ENCODE measurements at regions not wholly inside any gene's neighbourhood (a gene's known extent, or its start where the extent isn't known, plus 50 kb on each side); places are given as distances from the start of the nearest gene placed in this dataset.

GRCh38 chr2:140057928-140058327 lies 1277.7 kb upstream of the NXPH2 start:
- DNase-seq (ENCODE audit: low spot score, unreplicated experiment) = no peak
- Mint-ChIP-seq H3K4me3 (ENCODE audit: low read depth) (no peak overlapping the region), H3K9me3 (ENCODE audit: low read depth) (no peaks in the 10 kb centered on the region), H3K27ac (no peak overlapping the region), H3K36me3 (ENCODE audit: insufficient read depth) (no peaks in the 10 kb centered on the region), H3K27me3 (no peaks in the 10 kb centered on the region), H3K4me1 (ENCODE audit: low read depth) (no peaks in the 10 kb centered on the region)
- TF ChIP-seq CTCF (IDR thresholded peaks at IDR 0.05; ENCODE audit: unreplicated experiment) = no peak

GRCh38 chr2:140041811-140042210 lies 1261.6 kb upstream of the NXPH2 start:
- TF ChIP-seq CTCF (IDR thresholded peaks at IDR 0.05; ENCODE audit: unreplicated experiment) = no peak
- Mint-ChIP-seq H3K36me3 (ENCODE audit: insufficient read depth) (no peaks in the 10 kb centered on the region), H3K4me1 (ENCODE audit: low read depth) (peaks cover 1% of the 10 kb centered on the region), H3K9me3 (ENCODE audit: low read depth) (peaks cover 18% of the 10 kb centered on the region), H3K27me3 (no peaks in the 10 kb centered on the region), H3K4me3 (ENCODE audit: low read depth) (no peak overlapping the region), H3K27ac (no peak overlapping the region)
- no peak for DNase-seq (ENCODE audit: low spot score, unreplicated experiment)

- no peak overlapping the region for H3K4me3 Mint-ChIP-seq (ENCODE audit: low read depth)
- peaks cover 18% of the 10 kb centered on the region for H3K9me3 Mint-ChIP-seq (ENCODE audit: low read depth)
- peaks cover 1% of the 10 kb centered on the region for H3K4me1 Mint-ChIP-seq (ENCODE audit: low read depth)
- no peaks in the 10 kb centered on the region for H3K36me3 Mint-ChIP-seq (ENCODE audit: insufficient read depth)
- no peaks in the 10 kb centered on the region for H3K27me3 Mint-ChIP-seq
- TF ChIP-seq CTCF (IDR thresholded peaks at IDR 0.05; ENCODE audit: unreplicated experiment) = no peak
- H3K27ac Mint-ChIP-seq = no peak overlapping the region
- no peak for DNase-seq (ENCODE audit: low spot score, unreplicated experiment)
These were observed 1261.0 kb upstream of the NXPH2 start for GRCh38 chr2:140041239-140041638.

- TF ChIP-seq CTCF (IDR thresholded peaks at IDR 0.05; ENCODE audit: unreplicated experiment) = no peak
- no peaks in the 10 kb centered on the region for H3K36me3 Mint-ChIP-seq (ENCODE audit: insufficient read depth)
- H3K4me1 Mint-ChIP-seq (ENCODE audit: low read depth) = peaks cover 3% of the 10 kb centered on the region
- H3K27me3 Mint-ChIP-seq = no peaks in the 10 kb centered on the region
- DNase-seq (ENCODE audit: low spot score, unreplicated experiment) = no peak
- H3K9me3 Mint-ChIP-seq (ENCODE audit: low read depth) = peaks cover 15% of the 10 kb centered on the region
- no peak overlapping the region for H3K4me3 Mint-ChIP-seq (ENCODE audit: low read depth)
- H3K27ac Mint-ChIP-seq = no peak overlapping the region
These were observed 1253.4 kb upstream of the NXPH2 start for GRCh38 chr2:140033638-140034037.

GRCh38 chr2:140027966-140028365 lies 1247.8 kb upstream of the NXPH2 start:
- TF ChIP-seq CTCF (IDR thresholded peaks at IDR 0.05; ENCODE audit: unreplicated experiment) = no peak
- no peaks in the 10 kb centered on the region for H3K27me3 Mint-ChIP-seq
- no peaks in the 10 kb centered on the region for H3K36me3 Mint-ChIP-seq (ENCODE audit: insufficient read depth)
- peaks cover 3% of the 10 kb centered on the region for H3K4me1 Mint-ChIP-seq (ENCODE audit: low read depth)
- no peak for DNase-seq (ENCODE audit: low spot score, unreplicated experiment)
- peaks cover 4% of the 10 kb centered on the region for H3K9me3 Mint-ChIP-seq (ENCODE audit: low read depth)
- no peak overlapping the region for H3K27ac Mint-ChIP-seq
- H3K4me3 Mint-ChIP-seq (ENCODE audit: low read depth) = no peak overlapping the region
